GM23338 (cell line): ENCODE measurements at regions not wholly inside any gene's neighbourhood (a gene's known extent, or its start where the extent isn't known, plus 50 kb on each side); places are given as distances from the start of the nearest gene placed in this dataset.
A peak's percentile ranks its signal among the peaks of the same experiment; 100 is the strongest.

ENCODE experiments used
- ATAC-seq: fragments of 200-7000 bp; cut with Tn5 transposase; 3 replicates; pipeline ENCODE4 v1.9.1; 2020
- DNase-seq: peaks from one replicate; pipeline ENCODE4 v3.0.0-alpha.2; 2015; ENCODE audit warnings: low spot score
- H2AFZ ChIP-seq: fragments of 200-600 bp; sonication (generic); 2 replicates; pipeline ENCODE4 v1.8.0; 2016; ENCODE audit warnings: antibody characterized with exemption, mild to moderate bottlenecking, moderate library complexity
- H3F3A ChIP-seq: fragments of 200-600 bp; sonication (generic); replicated peaks from 2 replicates; pipeline ENCODE4 v1.8.0; 2017; ENCODE audit warnings: antibody characterized with exemption, mixed run types, low read depth
- H3K27ac ChIP-seq: fragments of 200-600 bp; sonication (generic); 2 replicates; pipeline ENCODE4 v1.6.1; 2016; ENCODE audit warnings: low read depth
- H3K27me3 ChIP-seq: fragments of 200-600 bp; sonication (generic); 2 replicates; pipeline ENCODE4 v1.8.0; 2016; ENCODE audit warnings: mild to moderate bottlenecking, mixed run types, moderate library complexity; ENCODE audit not compliant: insufficient read depth
- H3K36me3 ChIP-seq: fragments of 200-600 bp; sonication (generic); 2 replicates; pipeline ENCODE4 v1.8.0; 2016; ENCODE audit warnings: mild to moderate bottlenecking; ENCODE audit not compliant: insufficient read depth
- H3K4me1 ChIP-seq: fragments of 200-600 bp; sonication (generic); 2 replicates; pipeline ENCODE4 v1.8.0; 2016; ENCODE audit warnings: mild to moderate bottlenecking, moderate library complexity; ENCODE audit not compliant: insufficient read depth
- H3K4me2 ChIP-seq: fragments of 200-600 bp; sonication (generic); 2 replicates; pipeline ENCODE4 v1.7.1; 2017; ENCODE audit warnings: mixed run types
- H3K4me3 ChIP-seq: fragments of 200-600 bp; sonication (generic); 2 replicates; pipeline ENCODE4 v1.6.1; 2016; ENCODE audit warnings: mixed run types
- H3K79me2 ChIP-seq: fragments of 200-600 bp; sonication (generic); replicated peaks from 2 replicates; pipeline ENCODE4 v1.8.0; 2017; ENCODE audit warnings: mild to moderate bottlenecking; ENCODE audit not compliant: insufficient read depth
- H3K9me2 ChIP-seq: fragments of 200-600 bp; sonication (generic); 2 replicates; pipeline ENCODE4 v1.8.0; 2017; ENCODE audit not compliant: insufficient read depth
- H4K20me1 ChIP-seq: fragments of 200-600 bp; sonication (generic); replicated peaks from 2 replicates; pipeline ENCODE4 v1.8.0; 2017; ENCODE audit warnings: mild to moderate bottlenecking; ENCODE audit not compliant: insufficient read depth
- H3K27ac Mint-ChIP-seq: 2 replicates; pipeline ENCODE4 v1.8.0; 2020; ENCODE audit warnings: inconsistent platforms, mild to moderate bottlenecking, moderate library complexity, mixed read lengths
- H3K27me3 Mint-ChIP-seq: 3 replicates; pipeline ENCODE4 v1.8.0; 2022; ENCODE audit warnings: low read depth, mild to moderate bottlenecking, moderate library complexity, mixed read lengths, inconsistent platforms; ENCODE audit not compliant: insufficient read depth, poor library complexity
- H3K36me3 Mint-ChIP-seq: 3 replicates; pipeline ENCODE4 v1.8.0; 2021; ENCODE audit warnings: low read depth, mild to moderate bottlenecking, inconsistent platforms, moderate library complexity, mixed read lengths
- H3K4me1 Mint-ChIP-seq: 3 replicates; pipeline ENCODE4 v1.8.0; 2020; ENCODE audit warnings: mild to moderate bottlenecking, inconsistent platforms, mixed read lengths
- H3K4me3 Mint-ChIP-seq: 3 replicates; pipeline ENCODE4 v1.8.0; 2021; ENCODE audit warnings: moderate library complexity, mild to moderate bottlenecking, inconsistent platforms, mixed read lengths
- H3K9me3 Mint-ChIP-seq: 3 replicates; pipeline ENCODE4 v1.8.0; 2020; ENCODE audit warnings: moderate library complexity, mild to moderate bottlenecking, inconsistent platforms, mixed read lengths
- CTCF ChIP-seq, 2 experiments: fragments of 200-600 bp in 1 of 2; sonication (generic) in 1 of 2; conservative IDR thresholded peaks; 2 replicates each; pipeline versions ENCODE4 v1.5.1 to v1.6.1; 2016 to 2017; ENCODE audit warnings: antibody characterized with exemption in 2 of 2, low read depth in 2 of 2, mild to moderate bottlenecking in 2 of 2, moderate library complexity in 1 of 2
- EZH2phosphoT487 ChIP-seq: fragments of 200-600 bp; sonication (generic); IDR thresholded peaks from one replicate; pipeline ENCODE4 v1.8.1; 2018; ENCODE audit warnings: antibody characterized with exemption; ENCODE audit not compliant: unreplicated experiment
- NANOG ChIP-seq: IDR thresholded peaks from 2 replicates; pipeline ENCODE4 v1.6.1; 2016; ENCODE audit warnings: antibody characterized with exemption, borderline replicate concordance
- POLR2AphosphoS5 ChIP-seq: IDR thresholded peaks from 2 replicates; pipeline ENCODE4 v1.6.1; 2016; ENCODE audit warnings: antibody characterized with exemption, low read depth
- ZNF331 ChIP-seq: fragments of 250-450 bp; sonication (Bioruptor Pico); IDR thresholded peaks from 2 replicates; pipeline ENCODE4 v1.5.0; 2020; ENCODE audit warnings: low read depth, mild to moderate bottlenecking, moderate library complexity
- TF ChIP-seq, protein P1 (sequence below): fragments of 250-450 bp; sonication (Bioruptor Pico); IDR thresholded peaks from 2 replicates; pipeline ENCODE4 v1.5.0; 2020; ENCODE audit warnings: mild to moderate bottlenecking, moderate library complexity

DNA sequence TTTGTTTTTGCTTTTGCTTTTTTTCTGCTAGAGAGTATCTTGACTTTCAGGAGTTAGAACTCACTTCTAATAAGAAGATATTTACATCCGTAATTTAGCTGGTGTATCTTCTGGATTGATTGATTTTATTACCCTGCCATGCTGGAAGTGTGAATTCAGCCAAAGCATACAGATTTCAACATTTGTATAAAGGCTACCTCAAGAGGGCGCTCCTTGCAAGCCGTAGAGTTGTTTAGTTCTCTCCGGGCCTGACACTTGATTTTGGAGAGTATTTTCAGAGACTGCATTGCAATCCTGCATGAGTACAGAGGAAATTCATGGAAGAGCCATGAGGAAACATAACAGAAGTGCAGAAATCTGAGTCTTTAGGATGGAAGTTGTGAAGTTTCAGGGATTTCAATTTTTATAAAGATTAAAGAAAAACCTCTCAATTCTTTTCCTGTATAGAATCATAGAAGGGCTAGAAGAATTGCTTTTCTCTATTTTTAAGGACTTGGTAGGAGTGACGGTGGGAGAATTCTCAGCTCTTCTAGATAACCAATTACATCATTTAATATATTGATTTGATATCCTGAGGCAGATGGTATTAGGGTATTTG is 66.7 kb upstream of the TIAM2 start:
- no peaks in the 10 kb centered on the region for H4K20me1 ChIP-seq
- no peak overlapping the region for H3K4me3 ChIP-seq
- TF ChIP-seq EZH2phosphoT487 (no peak), ZNF331 (CRISPR knock-in tag) (no peak), NANOG (no peak), CTCF (conservative IDR thresholded peaks at IDR 0.05; ENCODE audit: low read depth in 2 of 2) (peak; percentile 94 to 97), POLR2AphosphoS5 (no peak)
- TF ChIP-seq, protein P1, sequence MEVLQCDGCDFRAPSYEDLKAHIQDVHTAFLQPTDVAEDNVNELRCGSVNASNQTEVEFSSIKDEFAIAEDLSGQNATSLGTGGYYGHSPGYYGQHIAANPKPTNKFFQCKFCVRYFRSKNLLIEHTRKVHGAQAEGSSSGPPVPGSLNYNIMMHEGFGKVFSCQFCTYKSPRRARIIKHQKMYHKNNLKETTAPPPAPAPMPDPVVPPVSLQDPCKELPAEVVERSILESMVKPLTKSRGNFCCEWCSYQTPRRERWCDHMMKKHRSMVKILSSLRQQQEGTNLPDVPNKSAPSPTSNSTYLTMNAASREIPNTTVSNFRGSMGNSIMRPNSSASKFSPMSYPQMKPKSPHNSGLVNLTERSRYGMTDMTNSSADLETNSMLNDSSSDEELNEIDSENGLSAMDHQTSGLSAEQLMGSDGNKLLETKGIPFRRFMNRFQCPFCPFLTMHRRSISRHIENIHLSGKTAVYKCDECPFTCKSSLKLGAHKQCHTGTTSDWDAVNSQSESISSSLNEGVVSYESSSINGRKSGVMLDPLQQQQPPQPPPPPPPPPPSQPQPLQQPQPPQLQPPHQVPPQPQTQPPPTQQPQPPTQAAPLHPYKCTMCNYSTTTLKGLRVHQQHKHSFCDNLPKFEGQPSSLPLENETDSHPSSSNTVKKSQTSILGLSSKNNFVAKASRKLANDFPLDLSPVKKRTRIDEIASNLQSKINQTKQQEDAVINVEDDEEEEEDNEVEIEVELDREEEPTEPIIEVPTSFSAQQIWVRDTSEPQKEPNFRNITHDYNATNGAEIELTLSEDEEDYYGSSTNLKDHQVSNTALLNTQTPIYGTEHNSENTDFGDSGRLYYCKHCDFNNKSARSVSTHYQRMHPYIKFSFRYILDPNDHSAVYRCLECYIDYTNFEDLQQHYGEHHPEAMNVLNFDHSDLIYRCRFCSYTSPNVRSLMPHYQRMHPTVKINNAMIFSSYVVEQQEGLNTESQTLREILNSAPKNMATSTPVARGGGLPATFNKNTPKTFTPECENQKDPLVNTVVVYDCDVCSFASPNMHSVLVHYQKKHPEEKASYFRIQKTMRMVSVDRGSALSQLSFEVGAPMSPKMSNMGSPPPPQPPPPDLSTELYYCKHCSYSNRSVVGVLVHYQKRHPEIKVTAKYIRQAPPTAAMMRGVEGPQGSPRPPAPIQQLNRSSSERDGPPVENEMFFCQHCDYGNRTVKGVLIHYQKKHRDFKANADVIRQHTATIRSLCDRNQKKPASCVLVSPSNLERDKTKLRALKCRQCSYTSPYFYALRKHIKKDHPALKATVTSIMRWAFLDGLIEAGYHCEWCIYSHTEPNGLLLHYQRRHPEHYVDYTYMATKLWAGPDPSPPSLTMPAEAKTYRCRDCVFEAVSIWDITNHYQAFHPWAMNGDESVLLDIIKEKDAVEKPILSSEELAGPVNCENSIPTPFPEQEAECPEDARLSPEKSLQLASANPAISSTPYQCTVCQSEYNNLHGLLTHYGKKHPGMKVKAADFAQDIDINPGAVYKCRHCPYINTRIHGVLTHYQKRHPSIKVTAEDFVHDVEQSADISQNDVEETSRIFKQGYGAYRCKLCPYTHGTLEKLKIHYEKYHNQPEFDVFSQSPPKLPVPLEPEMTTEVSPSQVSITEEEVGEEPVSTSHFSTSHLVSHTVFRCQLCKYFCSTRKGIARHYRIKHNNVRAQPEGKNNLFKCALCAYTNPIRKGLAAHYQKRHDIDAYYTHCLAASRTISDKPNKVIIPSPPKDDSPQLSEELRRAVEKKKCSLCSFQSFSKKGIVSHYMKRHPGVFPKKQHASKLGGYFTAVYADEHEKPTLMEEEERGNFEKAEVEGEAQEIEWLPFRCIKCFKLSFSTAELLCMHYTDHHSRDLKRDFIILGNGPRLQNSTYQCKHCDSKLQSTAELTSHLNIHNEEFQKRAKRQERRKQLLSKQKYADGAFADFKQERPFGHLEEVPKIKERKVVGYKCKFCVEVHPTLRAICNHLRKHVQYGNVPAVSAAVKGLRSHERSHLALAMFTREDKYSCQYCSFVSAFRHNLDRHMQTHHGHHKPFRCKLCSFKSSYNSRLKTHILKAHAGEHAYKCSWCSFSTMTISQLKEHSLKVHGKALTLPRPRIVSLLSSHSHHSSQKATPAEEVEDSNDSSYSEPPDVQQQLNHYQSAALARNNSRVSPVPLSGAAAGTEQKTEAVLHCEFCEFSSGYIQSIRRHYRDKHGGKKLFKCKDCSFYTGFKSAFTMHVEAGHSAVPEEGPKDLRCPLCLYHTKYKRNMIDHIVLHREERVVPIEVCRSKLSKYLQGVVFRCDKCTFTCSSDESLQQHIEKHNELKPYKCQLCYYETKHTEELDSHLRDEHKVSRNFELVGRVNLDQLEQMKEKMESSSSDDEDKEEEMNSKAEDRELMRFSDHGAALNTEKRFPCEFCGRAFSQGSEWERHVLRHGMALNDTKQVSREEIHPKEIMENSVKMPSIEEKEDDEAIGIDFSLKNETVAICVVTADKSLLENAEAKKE (CRISPR knock-in tag), result no peak

More for the DNA sequence above, 66.7 kb upstream of the TIAM2 start:
- Histone ChIP-seq H3K36me3 (no peaks in the 10 kb centered on the region), H3K27ac (no peak overlapping the region), H3K9me2 (no peaks in the 10 kb centered on the region), H3K4me1 (peaks cover 20% of the 10 kb centered on the region), H2AFZ (no peak overlapping the region), H3K27me3 (no peaks in the 10 kb centered on the region), H3F3A (no peaks in the 10 kb centered on the region), H3K79me2 (no peaks in the 10 kb centered on the region), H3K4me2 (no peak overlapping the region)
- Mint-ChIP-seq H3K27me3 (no peaks in the 10 kb centered on the region), H3K4me3 (no peak overlapping the region), H3K4me1 (peaks cover 30% of the 10 kb centered on the region), H3K36me3 (no peaks in the 10 kb centered on the region), H3K27ac (no peak overlapping the region), H3K9me3 (no peaks in the 10 kb centered on the region)
- peak; percentile 93 for DNase-seq
- ATAC-seq, result peak; percentile 47
